ENCODE measurements at regions not wholly inside any gene's neighbourhood (a gene's known extent, or its start where the extent isn't known, plus 50 kb on each side); places are given as distances from the start of the nearest gene placed in this dataset.

- no peak overlapping the region for H2AFZ ChIP-seq (ENCODE audit: low read length)
- no peak overlapping the region for H2BK15ac ChIP-seq (ENCODE audit: low read length)
- DNase-seq (ENCODE audit: low spot score): no peak
- H3K9ac ChIP-seq (ENCODE audit: low read depth, low read length, poor library complexity): no peak overlapping the region
- H2BK5ac ChIP-seq (ENCODE audit: low read length): no peak overlapping the region
- no peak overlapping the region for H3K4ac ChIP-seq (ENCODE audit: low read length)
- H3K27ac ChIP-seq (replicated peaks; ENCODE audit: low read length): no peak overlapping the region
- H3K4me1 ChIP-seq (ENCODE audit: control insufficient read depth in 2 of 2, insufficient read depth in 1 of 2, low read depth in 1 of 2, low read length in 2 of 2): no peaks in the 10 kb centered on the region
- no peak overlapping the region for H3K4me2 ChIP-seq (ENCODE audit: insufficient read depth, low read length, poor library complexity, severe bottlenecking)
- H3K18ac ChIP-seq (ENCODE audit: low read length): no peak overlapping the region
- H2AK5ac ChIP-seq (ENCODE audit: low read depth, low read length): no peak overlapping the region
- no peaks in the 10 kb centered on the region for H3K79me1 ChIP-seq (ENCODE audit: low read depth, low read length)
- no peaks in the 10 kb centered on the region for H3K27me3 ChIP-seq (ENCODE audit: control insufficient read depth in 3 of 3, insufficient read depth in 3 of 3, low read depth in 1 of 3, low read length in 3 of 3)
- H2BK120ac ChIP-seq (ENCODE audit: low read depth, low read length): no peak overlapping the region
- H3K9me3 ChIP-seq (replicated peaks in 1 of 2; ENCODE audit: control insufficient read depth in 2 of 2, insufficient read depth in 1 of 2, low read depth in 1 of 2, low read length in 2 of 2): peaks cover 0 to 2% of the 10 kb centered on the region in 2 donors
- H2BK12ac ChIP-seq (ENCODE audit: low read length): no peak overlapping the region
- no peak overlapping the region for H4K8ac ChIP-seq (ENCODE audit: low read depth, low read length)
- no peak overlapping the region for H3K4me3 ChIP-seq (ENCODE audit: low read length in 2 of 2)
- no peak overlapping the region for H3K23ac ChIP-seq (ENCODE audit: low read depth, low read length, poor library complexity)
- WGBS, 2 donors (ENCODE audit: extremely low coverage in 2 of 2, insufficient read length in 2 of 2, insufficient replicate concordance in 1 of 2): no CpG with 5 or more reads among the region's 2 CpGs
- no peak overlapping the region for H4K91ac ChIP-seq (ENCODE audit: low read depth, low read length, poor library complexity)
- H3K36me3 ChIP-seq (replicated peaks in 1 of 2; ENCODE audit: control insufficient read depth in 2 of 2, insufficient read depth in 2 of 2, low read length in 2 of 2): no peaks in the 10 kb centered on the region
- H3K14ac ChIP-seq (ENCODE audit: low read length): no peak overlapping the region
Measured at GRCh38 chr5:23606927-23607326, 99.5 kb downstream of the PRDM9 start.

DNA sequence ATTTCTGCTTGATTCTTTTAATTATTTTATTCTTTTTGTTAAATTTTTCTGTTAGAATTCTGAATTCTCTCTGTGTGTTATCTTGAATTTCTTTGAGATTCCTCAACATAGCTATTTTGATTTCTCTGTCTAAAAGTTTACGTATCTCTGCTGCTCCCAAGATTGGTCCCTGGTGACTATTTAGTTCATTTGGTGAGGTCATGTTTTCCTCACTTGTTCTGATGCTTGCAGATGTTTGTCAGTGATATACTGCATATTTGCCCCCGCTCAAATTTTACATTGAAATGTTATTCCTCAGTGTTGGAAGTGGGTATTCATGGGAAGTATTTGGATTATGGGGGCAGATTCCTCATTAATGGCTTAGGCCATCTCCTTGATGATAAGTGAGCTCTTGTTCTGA lies 105.3 kb downstream of the PRDM9 start:
- H2AK5ac ChIP-seq (ENCODE audit: low read depth, low read length): no peak overlapping the region
- H3K9ac ChIP-seq (ENCODE audit: low read depth, low read length, poor library complexity): no peak overlapping the region
- H3K4me2 ChIP-seq (ENCODE audit: insufficient read depth, low read length, poor library complexity, severe bottlenecking): no peak overlapping the region
- no peak overlapping the region for H2BK12ac ChIP-seq (ENCODE audit: low read length)
- H3K27me3 ChIP-seq (ENCODE audit: control insufficient read depth in 3 of 3, insufficient read depth in 3 of 3, low read depth in 1 of 3, low read length in 3 of 3): no peaks in the 10 kb centered on the region
- H2BK15ac ChIP-seq (ENCODE audit: low read length): no peak overlapping the region
- no CpG with 5 or more reads among the region's 2 CpGs for WGBS, 2 donors (ENCODE audit: extremely low coverage in 2 of 2, insufficient read length in 2 of 2, insufficient replicate concordance in 1 of 2)
- H2BK5ac ChIP-seq (ENCODE audit: low read length): no peak overlapping the region
- no peak overlapping the region for H3K4me3 ChIP-seq (ENCODE audit: low read length in 2 of 2)
- no peaks in the 10 kb centered on the region for H3K4me1 ChIP-seq (ENCODE audit: control insufficient read depth in 2 of 2, insufficient read depth in 1 of 2, low read depth in 1 of 2, low read length in 2 of 2)
- H3K36me3 ChIP-seq (replicated peaks in 1 of 2; ENCODE audit: control insufficient read depth in 2 of 2, insufficient read depth in 2 of 2, low read length in 2 of 2): no peaks in the 10 kb centered on the region
- DNase-seq (ENCODE audit: low spot score): no peak
- H4K8ac ChIP-seq (ENCODE audit: low read depth, low read length): no peak overlapping the region
- no peak overlapping the region for H3K27ac ChIP-seq (replicated peaks; ENCODE audit: low read length)
- H3K9me3 ChIP-seq (replicated peaks in 1 of 2; ENCODE audit: control insufficient read depth in 2 of 2, insufficient read depth in 1 of 2, low read depth in 1 of 2, low read length in 2 of 2): peaks cover 6 to 9% of the 10 kb centered on the region in 2 donors
- no peaks in the 10 kb centered on the region for H3K79me1 ChIP-seq (ENCODE audit: low read depth, low read length)
- no peak overlapping the region for H2AFZ ChIP-seq (ENCODE audit: low read length)
- H3K18ac ChIP-seq (ENCODE audit: low read length): no peak overlapping the region
- no peak overlapping the region for H4K91ac ChIP-seq (ENCODE audit: low read depth, low read length, poor library complexity)
- no peak overlapping the region for H3K23ac ChIP-seq (ENCODE audit: low read depth, low read length, poor library complexity)
- no peak overlapping the region for H3K4ac ChIP-seq (ENCODE audit: low read length)
- no peak overlapping the region for H2BK120ac ChIP-seq (ENCODE audit: low read depth, low read length)
- no peak overlapping the region for H3K14ac ChIP-seq (ENCODE audit: low read length)

DNA sequence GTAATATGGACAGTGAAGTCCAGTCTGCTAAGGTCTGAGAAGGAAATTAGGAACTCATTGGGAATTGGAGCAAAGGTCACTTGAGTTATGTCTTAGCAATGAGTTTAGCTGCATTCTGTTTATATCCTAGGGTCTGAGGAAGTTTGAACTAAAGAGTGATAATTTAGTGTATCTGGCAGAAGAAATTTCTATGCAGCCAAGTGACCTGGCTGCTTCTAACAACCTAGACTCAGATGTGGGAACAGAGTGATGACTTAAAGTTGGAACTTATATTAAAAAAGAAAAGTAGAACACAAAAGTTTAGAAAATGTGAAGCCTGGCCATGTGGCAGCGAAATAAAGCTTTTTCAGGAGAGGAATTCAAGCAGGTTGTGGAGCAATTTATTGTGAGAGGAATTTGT lies 106.2 kb downstream of the PRDM9 start:
- H2BK15ac ChIP-seq (ENCODE audit: low read length): no peak overlapping the region
- WGBS, 2 donors (ENCODE audit: extremely low coverage in 2 of 2, insufficient read length in 2 of 2, insufficient replicate concordance in 1 of 2): no CpG with 5 or more reads among the region's 1 CpG

GRCh38 chr5:23614422-23614821 lies 107.0 kb downstream of the PRDM9 start:
- no peak overlapping the region for H4K91ac ChIP-seq (ENCODE audit: low read depth, low read length, poor library complexity)
- no peaks in the 10 kb centered on the region for H3K36me3 ChIP-seq (replicated peaks in 1 of 2; ENCODE audit: control insufficient read depth in 2 of 2, insufficient read depth in 2 of 2, low read length in 2 of 2)
- H2BK120ac ChIP-seq (ENCODE audit: low read depth, low read length): no peak overlapping the region
- H3K23ac ChIP-seq (ENCODE audit: low read depth, low read length, poor library complexity): no peak overlapping the region
- no peak overlapping the region for H3K27ac ChIP-seq (replicated peaks; ENCODE audit: low read length)
- no peaks in the 10 kb centered on the region for H3K27me3 ChIP-seq (ENCODE audit: control insufficient read depth in 3 of 3, insufficient read depth in 3 of 3, low read depth in 1 of 3, low read length in 3 of 3)
- H3K4ac ChIP-seq (ENCODE audit: low read length): no peak overlapping the region
- H2BK15ac ChIP-seq (ENCODE audit: low read length): no peak overlapping the region
- no CpG with 5 or more reads among the region's 1 CpG for WGBS, 2 donors (ENCODE audit: extremely low coverage in 2 of 2, insufficient read length in 2 of 2, insufficient replicate concordance in 1 of 2)
- H3K4me2 ChIP-seq (ENCODE audit: insufficient read depth, low read length, poor library complexity, severe bottlenecking): no peak overlapping the region
- no peak overlapping the region for H3K9ac ChIP-seq (ENCODE audit: low read depth, low read length, poor library complexity)
- no peak overlapping the region for H3K18ac ChIP-seq (ENCODE audit: low read length)
- no peaks in the 10 kb centered on the region for H3K79me1 ChIP-seq (ENCODE audit: low read depth, low read length)
- H3K9me3 ChIP-seq (replicated peaks in 1 of 2; ENCODE audit: control insufficient read depth in 2 of 2, insufficient read depth in 1 of 2, low read depth in 1 of 2, low read length in 2 of 2): peaks cover 6 to 9% of the 10 kb centered on the region in 2 donors
- H2AK5ac ChIP-seq (ENCODE audit: low read depth, low read length): no peak overlapping the region
- DNase-seq (ENCODE audit: low spot score): no peak
- no peaks in the 10 kb centered on the region for H3K4me1 ChIP-seq (ENCODE audit: control insufficient read depth in 2 of 2, insufficient read depth in 1 of 2, low read depth in 1 of 2, low read length in 2 of 2)
- no peak overlapping the region for H3K4me3 ChIP-seq (ENCODE audit: low read length in 2 of 2)
- H3K14ac ChIP-seq (ENCODE audit: low read length): no peak overlapping the region
- H2BK5ac ChIP-seq (ENCODE audit: low read length): no peak overlapping the region
- no peak overlapping the region for H2BK12ac ChIP-seq (ENCODE audit: low read length)
- H4K8ac ChIP-seq (ENCODE audit: low read depth, low read length): no peak overlapping the region
- no peak overlapping the region for H2AFZ ChIP-seq (ENCODE audit: low read length)

More for the DNA sequence above, 106.2 kb downstream of the PRDM9 start:
- H3K4me3 ChIP-seq (ENCODE audit: low read length in 2 of 2): no peak overlapping the region
- H3K18ac ChIP-seq (ENCODE audit: low read length): no peak overlapping the region
- no peaks in the 10 kb centered on the region for H3K79me1 ChIP-seq (ENCODE audit: low read depth, low read length)
- H3K36me3 ChIP-seq (replicated peaks in 1 of 2; ENCODE audit: control insufficient read depth in 2 of 2, insufficient read depth in 2 of 2, low read length in 2 of 2): no peaks in the 10 kb centered on the region
- no peaks in the 10 kb centered on the region for H3K27me3 ChIP-seq (ENCODE audit: control insufficient read depth in 3 of 3, insufficient read depth in 3 of 3, low read depth in 1 of 3, low read length in 3 of 3)
- no peak overlapping the region for H2AK5ac ChIP-seq (ENCODE audit: low read depth, low read length)
- H3K4ac ChIP-seq (ENCODE audit: low read length): no peak overlapping the region
- no peak overlapping the region for H3K14ac ChIP-seq (ENCODE audit: low read length)
- no peak overlapping the region for H2BK120ac ChIP-seq (ENCODE audit: low read depth, low read length)
- H3K9ac ChIP-seq (ENCODE audit: low read depth, low read length, poor library complexity): no peak overlapping the region
- no peak overlapping the region for H4K91ac ChIP-seq (ENCODE audit: low read depth, low read length, poor library complexity)
- no peak overlapping the region for H3K23ac ChIP-seq (ENCODE audit: low read depth, low read length, poor library complexity)
- H3K27ac ChIP-seq (replicated peaks; ENCODE audit: low read length): no peak overlapping the region
- DNase-seq (ENCODE audit: low spot score): no peak
- H3K4me2 ChIP-seq (ENCODE audit: insufficient read depth, low read length, poor library complexity, severe bottlenecking): no peak overlapping the region
- peaks cover 6 to 9% of the 10 kb centered on the region in 2 donors for H3K9me3 ChIP-seq (replicated peaks in 1 of 2; ENCODE audit: control insufficient read depth in 2 of 2, insufficient read depth in 1 of 2, low read depth in 1 of 2, low read length in 2 of 2)
- no peaks in the 10 kb centered on the region for H3K4me1 ChIP-seq (ENCODE audit: control insufficient read depth in 2 of 2, insufficient read depth in 1 of 2, low read depth in 1 of 2, low read length in 2 of 2)
- no peak overlapping the region for H2BK12ac ChIP-seq (ENCODE audit: low read length)
- H2AFZ ChIP-seq (ENCODE audit: low read length): no peak overlapping the region
- H2BK5ac ChIP-seq (ENCODE audit: low read length): no peak overlapping the region
- no peak overlapping the region for H4K8ac ChIP-seq (ENCODE audit: low read depth, low read length)
